Upper lobe of left lung (tissue), 6 donors: ENCODE measurements at regions not wholly inside any gene's neighbourhood (a gene's known extent, or its start where the extent isn't known, plus 50 kb on each side); places are given as distances from the start of the nearest gene placed in this dataset.
A peak's percentile ranks its signal among the peaks of the same experiment; 100 is the strongest.

Experiments
- ATAC-seq, 2 donors: fragments of 200-7000 bp; cut with Tn5 transposase; one replicate each; pipeline ENCODE4 v1.9.1; 2022; ENCODE audit warnings: mild to moderate bottlenecking in 2 of 2, moderate library complexity in 2 of 2; ENCODE audit not compliant: low FRiP score in 2 of 2
- DNase-seq, 2 donors: peaks; one replicate each; pipeline ENCODE4 v3.0.0-alpha.2; 2019 to 2020
- H3K27ac ChIP-seq, 4 donors: fragments of 200-600 bp; sonication (generic); one replicate each; pipeline ENCODE4 v1.5.1; 2016 to 2019
- H3K27me3 ChIP-seq, 4 donors: fragments of 200-600 bp; sonication (generic); one replicate each; pipeline ENCODE4 v1.5.1; 2017 to 2019
- H3K36me3 ChIP-seq, 4 donors: fragments of 200-600 bp; sonication (generic); one replicate each; pipeline ENCODE4 v1.5.1; 2016 to 2019
- H3K4me1 ChIP-seq, 4 donors: fragments of 200-600 bp; sonication (generic); one replicate each; pipeline ENCODE4 v1.5.1; 2018 to 2019
- H3K4me3 ChIP-seq, 4 donors: fragments of 200-600 bp; sonication (generic); one replicate each; pipeline ENCODE4 v1.5.1; 2017 to 2019; ENCODE audit warnings: mild to moderate bottlenecking in 2 of 4, moderate library complexity in 1 of 4
- H3K9me3 ChIP-seq, 4 donors: fragments of 200-600 bp; sonication (generic); one replicate each; pipeline ENCODE4 v1.5.1; 2018 to 2019
- CTCF ChIP-seq, 6 experiments: fragments of 450-650 bp in 4 of 6; fragments of 200-600 bp in 2 of 6; sonication (generic) in 2 of 6; IDR thresholded peaks; one replicate each; pipeline ENCODE4 v1.5.1; 2016 to 2019; ENCODE audit warnings: antibody characterized with exemption in 6 of 6
- EP300 ChIP-seq, 4 donors: sonication (generic); formaldehyde crosslinking; IDR thresholded peaks; one replicate each; pipeline ENCODE4 v1.5.1; 2017; ENCODE audit warnings: antibody characterized with exemption in 4 of 4, control low read depth in 2 of 4
- POLR2A ChIP-seq, 4 donors: fragments of 450-650 bp; IDR thresholded peaks; one replicate each; pipeline ENCODE4 v1.5.1; 2016 to 2017; ENCODE audit warnings: antibody characterized with exemption in 4 of 4, mild to moderate bottlenecking in 2 of 4
- POLR2AphosphoS5 ChIP-seq, 2 donors: sonication (generic); formaldehyde crosslinking; IDR thresholded peaks; one replicate each; pipeline ENCODE4 v1.5.1; 2017; ENCODE audit warnings: antibody characterized with exemption in 2 of 2
- WGBS, 2 donors: methylation state at CpG; one replicate each; pipeline ENCODE4 v1.1.5; 2017 to 2018; 5-methylcytosine and 5-hydroxymethylcytosine counted together
- donor health status: DM: no; HTN: no; CAD: no; lungs with moderate emphysema.
- donor health status: DM: no; HTN: yes; CAD: no; lungs with severe emphysema.

GRCh38 chr6:140921366-140922226 lies 1211.1 kb upstream of the GJE1 start:
- TF ChIP-seq CTCF (IDR thresholded peaks at IDR 0.05), result peak; percentile 27 to 68 (median 54)
- no peak for TF ChIP-seq EP300 (IDR thresholded peaks at IDR 0.05)
- peak; percentile 62 to 78 for ATAC-seq
- H3K27ac ChIP-seq, result no peak overlapping the region

GRCh38 chr6:140917911-140918310 lies 1214.8 kb upstream of the GJE1 start:
- 65 to 80% methylated on average over 2 of the region's 2 CpGs for WGBS, 2 donors

More at GRCh38 chr6:140921366-140922226, 1211.1 kb upstream of the GJE1 start:
- Histone ChIP-seq H3K27me3 (no peaks in the 10 kb centered on the region), H3K36me3 (no peaks in the 10 kb centered on the region), H3K4me1 (no peaks in the 10 kb centered on the region), H3K9me3 (no peaks in the 10 kb centered on the region), H3K4me3 (no peak overlapping the region)
- 49 to 54% methylated on average over 4 of the region's 4 CpGs for WGBS, 2 donors
- no peak for DNase-seq

GRCh38 chr6:140915551-140915950 lies 1217.2 kb upstream of the GJE1 start:
- Histone ChIP-seq H3K27me3 (no peaks in the 10 kb centered on the region), H3K4me3 (no peak overlapping the region), H3K4me1 (no peaks in the 10 kb centered on the region), H3K27ac (no peak overlapping the region), H3K9me3 (no peaks in the 10 kb centered on the region), H3K36me3 (no peaks in the 10 kb centered on the region)
- ATAC-seq (no peak), DNase-seq (no peak)
- TF ChIP-seq EP300 (IDR thresholded peaks at IDR 0.05) (no peak), CTCF (IDR thresholded peaks at IDR 0.05) (no peak), POLR2AphosphoS5 (IDR thresholded peaks at IDR 0.05) (no peak), POLR2A (IDR thresholded peaks at IDR 0.05) (no peak)
- WGBS, 2 donors, result 51 to 55% methylated on average over 3 of the region's 3 CpGs

More at GRCh38 chr6:140917911-140918310, 1214.8 kb upstream of the GJE1 start:
- Histone ChIP-seq H3K27ac (no peak overlapping the region), H3K9me3 (no peaks in the 10 kb centered on the region), H3K4me3 (no peak overlapping the region), H3K36me3 (no peaks in the 10 kb centered on the region), H3K4me1 (no peaks in the 10 kb centered on the region), H3K27me3 (no peaks in the 10 kb centered on the region)
- no peak for ATAC-seq
- no peak for TF ChIP-seq POLR2AphosphoS5 (IDR thresholded peaks at IDR 0.05)
- TF ChIP-seq CTCF (IDR thresholded peaks at IDR 0.05), result no peak
- no peak for TF ChIP-seq EP300 (IDR thresholded peaks at IDR 0.05)
- no peak for TF ChIP-seq POLR2A (IDR thresholded peaks at IDR 0.05)
- DNase-seq, result no peak

GRCh38 chr6:140915103-140915502 lies 1217.6 kb upstream of the GJE1 start:
- Histone ChIP-seq H3K36me3 (no peaks in the 10 kb centered on the region), H3K9me3 (no peaks in the 10 kb centered on the region), H3K4me3 (no peak overlapping the region), H3K27me3 (no peaks in the 10 kb centered on the region), H3K27ac (no peak overlapping the region), H3K4me1 (no peaks in the 10 kb centered on the region)
- DNase-seq, result no peak
- ATAC-seq, result no peak
- TF ChIP-seq POLR2A (IDR thresholded peaks at IDR 0.05), result no peak
- TF ChIP-seq EP300 (IDR thresholded peaks at IDR 0.05), result no peak
- TF ChIP-seq POLR2AphosphoS5 (IDR thresholded peaks at IDR 0.05), result no peak
- TF ChIP-seq CTCF (IDR thresholded peaks at IDR 0.05), result no peak
- 32 to 52% methylated on average over 1 of the region's 1 CpG for WGBS, 2 donors

GRCh38 chr6:140912686-140913085 lies 1220.0 kb upstream of the GJE1 start:
- no peaks in the 10 kb centered on the region for H3K36me3 ChIP-seq
- ATAC-seq (no peak), DNase-seq (no peak)
- H3K9me3 ChIP-seq, result no peaks in the 10 kb centered on the region
- H3K27ac ChIP-seq, result no peak overlapping the region
- no peaks in the 10 kb centered on the region for H3K4me1 ChIP-seq
- TF ChIP-seq POLR2AphosphoS5 (IDR thresholded peaks at IDR 0.05), result no peak
- no peak for TF ChIP-seq CTCF (IDR thresholded peaks at IDR 0.05)
- no peak for TF ChIP-seq EP300 (IDR thresholded peaks at IDR 0.05)
- no peak for TF ChIP-seq POLR2A (IDR thresholded peaks at IDR 0.05)
- H3K27me3 ChIP-seq, result no peaks in the 10 kb centered on the region
- 72 to 78% methylated on average over 3 of the region's 3 CpGs for WGBS, 2 donors
- H3K4me3 ChIP-seq, result no peak overlapping the region
